ENCODE measurements at regions not wholly inside any gene's neighbourhood (a gene's known extent, or its start where the extent isn't known, plus 50 kb on each side); places are given as distances from the start of the nearest gene placed in this dataset.

DNA sequence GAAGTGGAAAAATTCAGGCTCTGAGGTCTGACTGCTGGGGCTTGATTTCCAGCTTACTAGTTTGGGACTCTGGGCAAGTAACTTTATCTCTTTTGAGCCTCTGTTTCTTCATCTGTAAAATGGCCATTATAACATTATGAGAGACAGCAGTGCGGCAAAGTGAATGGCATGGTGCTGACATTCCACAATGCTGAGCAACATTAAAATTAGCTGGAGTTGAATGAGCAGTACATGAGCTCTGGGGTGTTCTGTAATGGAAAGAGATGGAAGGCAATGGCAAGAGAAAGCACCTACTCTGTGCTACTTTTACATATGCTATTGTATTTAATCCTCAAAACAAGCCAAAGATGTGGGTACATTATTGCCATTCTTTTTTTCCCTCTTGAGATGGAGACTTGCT is 535.7 kb upstream of the CDH11 start:
- no peak for TF ChIP-seq ELF4 (IDR thresholded peaks at IDR 0.05)
- TF ChIP-seq ZNF384 (IDR thresholded peaks at IDR 0.05): no peak
- no peak for TF ChIP-seq SUZ12 (IDR thresholded peaks at IDR 0.05)
- TF ChIP-seq, protein P1, sequence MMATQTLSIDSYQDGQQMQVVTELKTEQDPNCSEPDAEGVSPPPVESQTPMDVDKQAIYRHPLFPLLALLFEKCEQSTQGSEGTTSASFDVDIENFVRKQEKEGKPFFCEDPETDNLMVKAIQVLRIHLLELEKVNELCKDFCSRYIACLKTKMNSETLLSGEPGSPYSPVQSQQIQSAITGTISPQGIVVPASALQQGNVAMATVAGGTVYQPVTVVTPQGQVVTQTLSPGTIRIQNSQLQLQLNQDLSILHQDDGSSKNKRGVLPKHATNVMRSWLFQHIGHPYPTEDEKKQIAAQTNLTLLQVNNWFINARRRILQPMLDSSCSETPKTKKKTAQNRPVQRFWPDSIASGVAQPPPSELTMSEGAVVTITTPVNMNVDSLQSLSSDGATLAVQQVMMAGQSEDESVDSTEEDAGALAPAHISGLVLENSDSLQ (IDR thresholded peaks at IDR 0.05): no peak
- no peak for TF ChIP-seq TARDBP (IDR thresholded peaks at IDR 0.05)
- TF ChIP-seq L3MBTL2 (conservative IDR thresholded peaks at IDR 0.05): no peak
- TF ChIP-seq LEF1 (IDR thresholded peaks at IDR 0.05; ENCODE audit: borderline replicate concordance): no peak
- no peak for DNase-seq (ENCODE audit: extremely low spot score)
- CTCF ChIA-PET: no interaction called here
- POLR2A ChIA-PET: no interaction called here

DNA sequence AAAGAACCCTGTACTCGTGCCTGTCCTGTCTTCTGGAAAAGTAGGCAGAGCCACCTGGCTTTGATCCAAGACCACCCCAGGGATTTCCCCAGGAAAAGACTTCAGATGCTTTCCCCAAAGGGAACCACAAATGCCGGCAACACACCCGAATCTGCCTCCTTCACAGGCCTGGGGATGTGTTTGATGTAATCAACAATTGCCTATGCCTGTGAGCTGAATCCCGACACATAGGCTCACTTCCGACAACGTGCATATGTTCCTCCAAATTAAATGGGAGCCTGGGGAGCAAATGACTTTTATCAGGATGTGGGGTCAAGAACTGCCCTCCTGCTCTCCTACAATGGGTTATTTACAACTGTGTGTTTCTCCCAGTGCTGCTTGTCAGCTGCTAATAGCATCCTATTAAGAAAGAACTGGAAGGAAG is 535.2 kb upstream of the CDH11 start:
- ChIA-PET POLR2A (no interaction called here), CTCF (no interaction called here)
- TF ChIP-seq L3MBTL2 (conservative IDR thresholded peaks at IDR 0.05) (no peak), FOXK2 (IDR thresholded peaks at IDR 0.05) (no peak), CTBP1 (IDR thresholded peaks at IDR 0.05; ENCODE audit: borderline replicate concordance) (no peak), TARDBP (IDR thresholded peaks at IDR 0.05) (no peak), HDGF (IDR thresholded peaks at IDR 0.05; ENCODE audit: borderline replicate concordance) (no peak), ARNT (IDR thresholded peaks at IDR 0.05) (no peak)
- TF ChIP-seq, protein P1 (IDR thresholded peaks at IDR 0.05): no peak
- DNase-seq (ENCODE audit: extremely low spot score): no peak

DNA sequence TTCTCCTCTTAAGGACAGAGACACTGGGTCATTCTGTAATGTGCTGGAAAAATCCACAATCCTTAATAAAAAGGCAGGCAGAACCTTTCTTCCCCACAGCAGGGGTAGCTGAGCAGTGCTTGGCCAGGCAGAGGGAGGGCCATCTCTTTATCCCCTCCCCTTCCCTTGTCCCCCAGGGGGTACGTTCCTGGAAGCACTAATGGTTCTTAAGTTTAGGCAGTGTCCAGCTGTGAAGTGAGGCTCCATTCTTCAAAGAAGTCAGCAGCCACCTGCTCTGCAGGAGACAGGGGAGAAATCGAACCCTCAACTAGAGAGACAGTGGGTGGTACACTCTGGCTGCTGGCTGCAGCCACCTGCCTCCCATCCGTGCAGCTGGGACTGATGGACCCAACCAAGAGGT is 533.9 kb upstream of the CDH11 start:
- ChIA-PET POLR2A (no interaction called here), CTCF (no interaction called here)
- TF ChIP-seq LEF1 (IDR thresholded peaks at IDR 0.05; ENCODE audit: borderline replicate concordance): no peak
- no peak for TF ChIP-seq BHLHE40 (IDR thresholded peaks at IDR 0.05; ENCODE audit: borderline replicate concordance)
- TF ChIP-seq ARNT (IDR thresholded peaks at IDR 0.05): no peak
- no peak for TF ChIP-seq FOXM1 (IDR thresholded peaks at IDR 0.05; ENCODE audit: borderline replicate concordance)
- no peak for TF ChIP-seq NFRKB (IDR thresholded peaks at IDR 0.05)
- no peak for TF ChIP-seq CTBP1 (IDR thresholded peaks at IDR 0.05; ENCODE audit: borderline replicate concordance)
- TF ChIP-seq HDGF (IDR thresholded peaks at IDR 0.05; ENCODE audit: borderline replicate concordance): no peak
- no peak for TF ChIP-seq SUZ12 (IDR thresholded peaks at IDR 0.05)
- TF ChIP-seq ELF4 (IDR thresholded peaks at IDR 0.05): no peak
- no peak for TF ChIP-seq L3MBTL2 (conservative IDR thresholded peaks at IDR 0.05)
- no peak for TF ChIP-seq ZNF384 (IDR thresholded peaks at IDR 0.05)
- no peak for TF ChIP-seq TARDBP (IDR thresholded peaks at IDR 0.05)
- no peak for DNase-seq (ENCODE audit: extremely low spot score)

DNA sequence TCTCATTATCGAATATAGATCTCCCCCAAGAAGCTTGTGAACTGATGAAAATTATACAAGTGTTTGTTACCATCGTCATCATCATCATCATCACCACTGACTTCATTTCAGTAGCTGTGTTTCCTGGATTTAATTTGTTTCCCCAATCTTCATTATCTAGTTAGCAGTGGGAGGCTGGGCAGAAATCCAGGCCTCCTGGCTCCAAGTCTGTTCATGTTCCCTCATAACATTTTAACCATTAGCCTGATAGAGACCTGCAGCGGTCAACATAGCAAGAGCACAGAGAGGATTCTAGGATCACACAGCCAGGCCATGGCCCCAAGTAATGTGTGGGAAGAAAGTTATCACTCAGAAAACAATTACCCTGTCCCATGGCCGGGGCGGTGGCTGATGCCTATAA is 526.2 kb upstream of the CDH11 start:
- CTCF ChIA-PET: no interaction called here
- DNase-seq (ENCODE audit: extremely low spot score): no peak
- no peak for TF ChIP-seq TARDBP (IDR thresholded peaks at IDR 0.05)
- TF ChIP-seq FOXK2 (IDR thresholded peaks at IDR 0.05): no peak
- no peak for TF ChIP-seq LEF1 (IDR thresholded peaks at IDR 0.05; ENCODE audit: borderline replicate concordance)
- TF ChIP-seq ZNF384 (IDR thresholded peaks at IDR 0.05): no peak
- no peak for TF ChIP-seq CTBP1 (IDR thresholded peaks at IDR 0.05; ENCODE audit: borderline replicate concordance)
- no peak for TF ChIP-seq ELF4 (IDR thresholded peaks at IDR 0.05)
- TF ChIP-seq SUZ12 (IDR thresholded peaks at IDR 0.05): no peak
- no peak for TF ChIP-seq HDGF (IDR thresholded peaks at IDR 0.05; ENCODE audit: borderline replicate concordance)
- no peak for TF ChIP-seq ARNT (IDR thresholded peaks at IDR 0.05)
- no peak for TF ChIP-seq FOXA1 (IDR thresholded peaks at IDR 0.05)
- POLR2A ChIA-PET: no interaction called here

DNA sequence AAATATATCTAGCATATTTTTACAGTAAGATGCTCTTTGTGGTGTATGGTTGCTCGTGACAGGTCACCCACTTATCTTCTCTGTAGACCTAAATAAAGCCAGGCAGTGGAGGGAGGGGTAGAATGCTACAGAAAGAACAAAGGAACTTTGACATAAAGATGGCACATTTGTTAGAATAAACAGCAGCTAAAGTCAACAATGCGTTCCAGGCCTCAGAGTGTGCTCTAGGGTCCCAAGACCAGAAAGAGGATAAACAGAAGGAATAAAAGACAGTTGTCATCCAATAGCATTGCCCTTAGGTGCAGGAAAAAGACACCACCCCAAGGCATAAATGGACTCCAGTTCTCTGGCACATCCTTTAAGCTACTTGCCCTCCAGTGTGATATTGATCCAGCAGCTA is 523.0 kb upstream of the CDH11 start:
- no peak for TF ChIP-seq ELF4 (IDR thresholded peaks at IDR 0.05)
- TF ChIP-seq, protein P1 (IDR thresholded peaks at IDR 0.05): no peak
- TF ChIP-seq LEF1 (IDR thresholded peaks at IDR 0.05; ENCODE audit: borderline replicate concordance): no peak
- no peak for TF ChIP-seq FOXM1 (IDR thresholded peaks at IDR 0.05; ENCODE audit: borderline replicate concordance)
- no peak for TF ChIP-seq BHLHE40 (IDR thresholded peaks at IDR 0.05; ENCODE audit: borderline replicate concordance)
- no peak for TF ChIP-seq ARNT (IDR thresholded peaks at IDR 0.05)
- TF ChIP-seq SP1 (IDR thresholded peaks at IDR 0.05): no peak
- no peak for TF ChIP-seq L3MBTL2 (conservative IDR thresholded peaks at IDR 0.05)
- DNase-seq (ENCODE audit: extremely low spot score): no peak
- ChIA-PET POLR2A (no interaction called here), CTCF (no interaction called here)

DNA sequence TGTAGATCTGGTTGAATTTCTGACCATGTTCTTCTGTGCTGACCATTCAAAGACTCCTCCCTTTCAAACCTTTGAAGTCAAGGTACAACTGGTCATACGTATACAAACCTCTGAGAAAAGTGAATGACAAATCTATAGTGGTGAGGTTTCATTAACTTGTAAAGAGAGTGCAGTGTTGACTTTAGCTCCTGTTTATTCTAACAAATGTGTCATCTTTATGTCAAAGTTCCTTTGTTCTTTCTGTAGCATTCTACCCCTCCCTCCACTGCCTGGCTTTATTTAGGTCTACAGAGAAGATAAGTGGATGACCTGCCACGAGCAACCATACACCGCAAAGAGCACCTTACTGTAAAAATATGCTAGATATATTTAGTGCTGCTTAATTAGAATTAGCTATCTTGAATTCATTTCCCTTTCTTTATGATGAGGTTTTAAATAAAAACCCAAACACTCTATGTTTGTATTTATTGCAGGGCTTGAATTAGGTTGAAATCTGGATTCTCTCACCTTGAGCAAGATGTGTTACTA is 520.0 kb upstream of the CDH11 start:
- ChIA-PET POLR2A (no interaction called here), CTCF (no interaction called here)
- no peak for DNase-seq (ENCODE audit: extremely low spot score)
- no peak for TF ChIP-seq SP1 (IDR thresholded peaks at IDR 0.05)
- no peak for TF ChIP-seq SUZ12 (IDR thresholded peaks at IDR 0.05)
- TF ChIP-seq TARDBP (IDR thresholded peaks at IDR 0.05): no peak
- no peak for TF ChIP-seq FOXA1 (IDR thresholded peaks at IDR 0.05)
- TF ChIP-seq CTBP1 (IDR thresholded peaks at IDR 0.05; ENCODE audit: borderline replicate concordance): no peak
- TF ChIP-seq ZNF384 (IDR thresholded peaks at IDR 0.05): no peak
- TF ChIP-seq ARNT (IDR thresholded peaks at IDR 0.05): no peak
- no peak for TF ChIP-seq LEF1 (IDR thresholded peaks at IDR 0.05; ENCODE audit: borderline replicate concordance)
- TF ChIP-seq, protein P1 (IDR thresholded peaks at IDR 0.05): no peak
- no peak for TF ChIP-seq HDGF (IDR thresholded peaks at IDR 0.05; ENCODE audit: borderline replicate concordance)
- no peak for TF ChIP-seq BHLHE40 (IDR thresholded peaks at IDR 0.05; ENCODE audit: borderline replicate concordance)

Data from HEK293T (cell line).